Tongue (tissue), 1 donor: ENCODE measurements at regions not wholly inside any gene's neighbourhood (a gene's known extent, or its start where the extent isn't known, plus 50 kb on each side); places are given as distances from the start of the nearest gene placed in this dataset.
A peak's percentile ranks its signal among the peaks of the same experiment; 100 is the strongest.
"Not testable (repeated sequence)": the region's sequence is repeated elsewhere in the genome, so short reads cannot be mapped to it uniquely, and the experiment has no call there.

ENCODE experiments used
- DNase-seq: peaks from one replicate; pipeline ENCODE4 v3.0.0-alpha.2; 2015

- DNase-seq: no peak
Measured at GRCh38 chr4:169934794-169935429, 91.3 kb downstream of the MFAP3L start.

GRCh38 chr4:169933531-169933930 lies 92.7 kb downstream of the MFAP3L start:
- DNase-seq: no peak

GRCh38 chr4:169931964-169932363 lies 94.2 kb downstream of the MFAP3L start:
- no peak for DNase-seq

GRCh38 chr4:169930755-169931154 lies 95.4 kb downstream of the MFAP3L start:
- DNase-seq: not testable (repeated sequence)

DNA sequence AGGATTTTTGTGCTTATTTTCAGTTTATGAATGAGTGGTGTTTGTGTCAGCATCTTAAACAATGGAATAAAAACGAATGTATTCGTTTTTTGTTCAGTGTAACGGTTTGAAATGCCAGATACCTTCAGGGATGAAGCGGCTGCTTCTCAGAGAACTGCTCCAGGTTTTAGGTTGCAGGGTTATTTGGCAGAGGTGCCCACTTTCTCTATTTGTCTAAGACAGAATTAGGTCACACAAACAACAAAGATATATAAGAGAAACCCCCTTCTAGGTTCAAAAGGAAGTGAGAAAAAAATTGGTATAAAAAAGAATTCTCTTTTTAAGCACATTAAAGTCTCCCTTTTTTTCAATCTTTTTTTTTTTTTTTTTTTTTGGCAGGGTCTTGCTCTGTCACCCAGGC lies 98.9 kb downstream of the MFAP3L start:
- DNase-seq: no peak

DNA sequence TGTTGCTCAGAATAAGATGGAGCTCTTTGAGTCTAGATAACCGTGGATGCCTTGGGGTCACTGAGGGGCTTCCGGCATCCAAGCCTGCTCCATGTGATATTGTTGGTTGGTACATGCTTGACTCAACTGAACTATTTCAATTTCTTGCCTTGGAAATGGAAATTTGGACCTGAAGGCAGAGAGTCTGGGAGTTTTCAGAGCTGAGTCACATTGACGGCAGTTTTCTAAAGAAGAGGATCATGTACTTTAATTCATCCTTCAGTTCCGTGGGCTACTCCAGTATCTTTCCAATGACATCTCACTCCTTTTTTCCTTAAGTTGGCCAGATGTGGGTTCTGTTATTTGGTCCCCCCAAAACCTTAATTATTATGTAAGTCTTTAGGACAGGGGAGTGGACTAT lies 100.5 kb downstream of the MFAP3L start:
- DNase-seq: no peak

GRCh38 chr4:169922632-169923276 lies 103.4 kb downstream of the MFAP3L start:
- no peak for DNase-seq

DNA sequence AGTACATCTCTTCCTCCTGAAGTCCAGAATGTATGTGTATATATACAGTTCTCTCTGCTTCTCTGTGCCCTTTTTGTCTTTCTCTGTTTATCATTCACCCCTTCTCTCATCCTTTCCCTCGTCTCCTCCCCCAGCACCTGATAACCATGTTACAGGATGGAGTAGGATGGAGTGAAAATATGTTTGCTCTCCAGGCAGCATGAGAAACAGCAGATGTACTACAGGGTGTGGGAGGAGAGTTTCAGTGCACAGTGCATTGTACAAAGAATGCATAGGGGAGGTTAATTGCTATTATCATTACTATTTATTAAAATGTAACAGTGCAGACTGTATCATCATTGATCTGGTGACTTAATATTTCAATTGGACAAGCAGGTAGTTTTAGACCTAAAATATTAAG lies 104.5 kb downstream of the MFAP3L start:
- DNase-seq: no peak

- no peak for DNase-seq
Measured at GRCh38 chr4:169921237-169921636, 105.0 kb downstream of the MFAP3L start.

GRCh38 chr4:169919194-169920124 lies 106.7 kb downstream of the MFAP3L start:
- DNase-seq: not testable (repeated sequence)

DNA sequence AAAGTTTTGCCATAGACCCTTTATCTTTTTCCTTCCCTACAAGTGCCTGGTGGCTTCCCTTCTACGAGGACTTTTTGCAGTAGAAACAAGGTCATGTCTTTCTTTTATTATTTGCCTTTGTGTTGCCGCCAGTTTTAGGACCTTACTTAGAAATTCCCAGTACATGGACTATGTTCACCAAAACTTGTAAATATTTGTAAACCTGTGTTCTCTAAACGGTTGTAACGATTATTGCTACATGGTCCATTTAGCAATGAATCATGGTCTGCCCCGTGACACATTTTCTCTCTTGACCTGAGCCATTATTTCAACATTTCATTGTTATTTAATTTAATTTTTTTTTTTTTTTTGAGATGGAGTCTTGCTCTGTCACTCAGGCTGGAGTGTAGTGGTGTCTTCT lies 110.7 kb downstream of the MFAP3L start:
- DNase-seq: no peak

- DNase-seq: no peak
Measured at GRCh38 chr4:169914866-169915265, 111.3 kb downstream of the MFAP3L start.

DNA sequence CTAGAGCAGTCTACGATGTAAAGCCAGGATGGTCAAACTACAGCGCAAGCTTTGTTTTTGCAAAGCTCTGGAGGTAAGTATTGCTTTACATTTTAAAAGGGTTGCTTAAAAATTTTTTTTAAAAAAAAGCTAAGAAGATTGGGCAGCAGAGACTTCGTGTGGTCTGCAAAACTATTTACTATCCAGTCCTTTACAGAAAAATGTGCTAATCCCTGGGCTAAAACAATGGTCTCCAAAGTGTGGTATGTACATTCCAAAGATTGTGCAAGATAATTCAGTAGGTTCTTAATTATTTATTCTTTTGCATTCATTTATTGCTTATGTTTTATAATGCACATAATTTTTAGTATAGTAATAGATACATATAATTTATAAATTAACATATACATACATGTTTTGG lies 113.2 kb downstream of the MFAP3L start:
- no peak for DNase-seq

GRCh38 chr4:169909897-169910296 lies 116.3 kb downstream of the MFAP3L start:
- DNase-seq: no peak

DNA sequence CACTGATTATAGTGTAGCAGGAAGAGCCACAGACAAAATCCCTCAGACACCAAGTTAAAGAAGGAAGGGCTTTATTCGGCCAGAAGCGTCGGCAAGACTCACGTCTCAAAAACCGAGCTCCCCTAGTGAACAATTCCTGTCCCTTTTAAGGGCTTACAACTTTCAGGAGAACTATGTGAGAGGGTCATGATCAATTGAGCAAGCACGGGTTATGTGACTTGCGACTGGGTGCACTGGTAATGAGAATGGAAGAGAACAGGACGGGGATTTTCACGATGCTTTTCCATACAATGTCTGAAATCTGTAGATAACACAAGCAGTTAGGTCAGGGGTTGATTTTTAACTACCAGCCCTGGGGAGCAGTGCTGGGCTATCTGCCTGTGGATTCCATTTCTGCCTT lies 116.7 kb downstream of the MFAP3L start:
- DNase-seq: no peak

DNA sequence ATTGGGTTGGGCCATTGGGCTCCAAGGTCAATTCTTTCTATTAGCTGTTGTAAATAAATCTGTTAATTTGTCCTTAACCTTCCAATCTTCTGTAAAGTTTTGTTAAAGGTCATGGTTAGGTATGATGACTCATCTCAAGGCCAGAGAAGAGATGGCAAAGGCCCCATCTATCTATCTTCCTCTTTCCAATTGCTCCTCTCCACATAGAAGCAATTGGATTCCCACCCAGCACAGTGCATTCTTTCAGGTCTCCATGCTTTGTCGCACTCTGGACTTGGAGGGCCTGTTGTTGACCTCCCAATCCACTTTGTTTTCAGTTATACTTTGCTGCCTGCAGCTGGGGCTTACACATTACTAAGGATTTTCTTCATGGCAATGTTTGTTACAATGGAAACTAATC lies 118.5 kb downstream of the MFAP3L start:
- DNase-seq: no peak

GRCh38 chr4:169906821-169907220 lies 119.4 kb downstream of the MFAP3L start:
- DNase-seq: no peak

GRCh38 chr4:169906104-169906503 lies 120.1 kb downstream of the MFAP3L start:
- no peak for DNase-seq

DNA sequence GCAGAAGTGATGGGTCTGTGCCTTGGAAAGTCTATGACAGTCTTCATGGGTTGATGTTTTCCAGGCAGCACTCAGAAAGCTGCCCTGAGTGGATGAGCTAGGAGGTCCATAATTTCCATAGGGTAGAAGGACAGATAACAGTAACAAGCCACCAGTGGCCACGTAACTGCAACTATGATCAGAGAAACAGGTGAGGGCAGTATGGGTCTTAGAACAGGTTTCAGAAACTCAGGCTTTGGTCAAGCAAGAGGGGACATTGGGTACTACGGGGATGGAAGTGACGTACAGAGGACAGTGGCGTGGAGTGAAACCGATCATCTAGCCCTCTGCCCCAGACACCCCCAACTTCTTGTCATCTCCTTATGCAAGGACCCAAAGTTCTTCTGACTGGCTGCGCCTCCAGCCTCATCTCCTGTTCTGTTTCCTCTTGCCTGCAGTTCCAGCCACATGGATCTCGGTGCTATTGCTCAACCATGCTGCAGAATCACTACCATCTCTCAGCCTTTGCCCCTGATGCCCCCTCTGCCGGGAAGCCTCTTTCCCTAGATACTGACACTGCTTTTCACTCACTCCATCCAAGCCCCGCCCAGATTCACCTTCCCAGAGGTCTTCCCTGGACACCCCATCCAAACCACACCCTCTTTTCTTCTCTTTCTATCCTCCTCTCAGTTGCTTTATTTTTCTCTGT lies 123.4 kb downstream of the MFAP3L start:
- DNase-seq: no peak

- peak; percentile 14 for DNase-seq
Measured at GRCh38 chr4:169900241-169900845, 125.9 kb downstream of the MFAP3L start.

GRCh38 chr4:169899295-169899694 lies 126.9 kb downstream of the MFAP3L start:
- DNase-seq: no peak

- no peak for DNase-seq
Measured at GRCh38 chr4:169898095-169898494, 128.1 kb downstream of the MFAP3L start.
